ENCODE measurements at regions not wholly inside any gene's neighbourhood (a gene's known extent, or its start where the extent isn't known, plus 50 kb on each side); places are given as distances from the start of the nearest gene placed in this dataset.

- FAIRE-seq, result no peak
Measured at GRCh38 chr4:66842724-66843088, 702.6 kb downstream of the CENPC start.

GRCh38 chr4:66842026-66842723, 703.1 kb downstream of the CENPC start:
- Histone ChIP-seq H3K9ac (ENCODE audit: insufficient read depth, low read depth, low read length) (no peak overlapping the region), H3K4me3 (replicated peaks in 1 of 3; ENCODE audit: insufficient read depth in 1 of 3, low read depth in 2 of 3, low read length in 3 of 3) (no peak overlapping the region), H3K27me3 (ENCODE audit: control insufficient read depth in 1 of 2, insufficient read depth in 2 of 2, low read length in 2 of 2) (no peaks in the 10 kb centered on the region), H2AFZ (ENCODE audit: low read length) (no peak overlapping the region), H3K36me3 (replicated peaks in 1 of 2; ENCODE audit: control insufficient read depth in 1 of 2, insufficient read depth in 2 of 2, low read length in 2 of 2) (no peaks in the 10 kb centered on the region), H4K20me1 (ENCODE audit: insufficient read depth, low read length) (no peaks in the 10 kb centered on the region), H3K79me2 (ENCODE audit: insufficient read depth, low read length) (no peaks in the 10 kb centered on the region), H3K4me2 (ENCODE audit: low read depth, low read length) (no peak overlapping the region), H3K27ac (ENCODE audit: extremely low read length, insufficient read depth, low read length) (no peak overlapping the region), H3K9me3 (ENCODE audit: low read length) (no peaks in the 10 kb centered on the region), H3K4me1 (ENCODE audit: insufficient read depth, low read length) (no peaks in the 10 kb centered on the region)
- CTCF ChIA-PET (ENCODE audit: low intra/inter-chr PET ratio, low total read pairs), result no interaction called here
- in situ Hi-C loops (cut with HindIII; ENCODE audit: extremely low pct_ligation_motif_present, low pct_unique_long_range_greater_than_20kb), result no loop called here
- BruUV-seq (replicated peaks), result no TSS peak
- FAIRE-seq, result no peak
- intact Hi-C loops (cut with micrococcal nuclease; ENCODE audit: unreplicated experiment), result no loop called here
- no peak for ATAC-seq
- 12% methylated on average over 4 of the region's 4 CpGs for WGBS (ENCODE audit: low lambda C conversion rate)
- POLR2A ChIA-PET, result no interaction called here
- no peak for DNase-seq (ENCODE audit: low spot score)
- TF ChIP-seq ZNF878 (CRISPR knock-in tag; IDR thresholded peaks at IDR 0.05), result no peak
- no peak for TF ChIP-seq ZNF343 (CRISPR knock-in tag; IDR thresholded peaks at IDR 0.05)
- TF ChIP-seq TCF7 (IDR thresholded peaks at IDR 0.05; ENCODE audit: low read depth), result no peak
- TF ChIP-seq GPN1 (CRISPR knock-in tag; IDR thresholded peaks at IDR 0.05; ENCODE audit: borderline replicate concordance), result no peak
- no peak for TF ChIP-seq CHD4 (IDR thresholded peaks at IDR 0.05; ENCODE audit: borderline replicate concordance, low read length)
- TF ChIP-seq CBX5 (CRISPR knock-in tag; IDR thresholded peaks at IDR 0.05; ENCODE audit: borderline replicate concordance), result no peak
- TF ChIP-seq SNRNP70 (IDR thresholded peaks at IDR 0.05; ENCODE audit: low read depth, low read length), result no peak
- no peak for TF ChIP-seq HOXA7 (CRISPR knock-in tag; IDR thresholded peaks at IDR 0.05)
- no peak for TF ChIP-seq ZNF563 (CRISPR knock-in tag; IDR thresholded peaks at IDR 0.05)
- TF ChIP-seq ZNF781 (CRISPR knock-in tag; IDR thresholded peaks at IDR 0.05; ENCODE audit: borderline replicate concordance, not compliant biosample characterization), result no peak
- TF ChIP-seq BCL6 (CRISPR knock-in tag; IDR thresholded peaks at IDR 0.05), result no peak
- no peak for TF ChIP-seq HHEX (CRISPR knock-in tag; IDR thresholded peaks at IDR 0.05)
- no peak for TF ChIP-seq CENPT (CRISPR knock-in tag; IDR thresholded peaks at IDR 0.05; ENCODE audit: low read depth)
- no peak for TF ChIP-seq TCF7L2 (IDR thresholded peaks at IDR 0.05; ENCODE audit: low read depth, low read length)
- no peak for TF ChIP-seq ZBTB38 (CRISPR knock-in tag; IDR thresholded peaks at IDR 0.05)

More at GRCh38 chr4:66842724-66843088, 702.6 kb downstream of the CENPC start:
- no peak for ATAC-seq
- no peaks in the 10 kb centered on the region for H3K36me3 ChIP-seq (replicated peaks in 1 of 2; ENCODE audit: control insufficient read depth in 1 of 2, insufficient read depth in 2 of 2, low read length in 2 of 2)
- intact Hi-C loops (cut with micrococcal nuclease; ENCODE audit: unreplicated experiment), result no loop called here
- no peak overlapping the region for H3K4me2 ChIP-seq (ENCODE audit: low read depth, low read length)
- WGBS (ENCODE audit: low lambda C conversion rate), result 0% methylated on average over 1 of the region's 1 CpG
- no peaks in the 10 kb centered on the region for H3K27me3 ChIP-seq (ENCODE audit: control insufficient read depth in 1 of 2, insufficient read depth in 2 of 2, low read length in 2 of 2)
- no peak for DNase-seq (ENCODE audit: low spot score)
- in situ Hi-C loops (cut with HindIII; ENCODE audit: extremely low pct_ligation_motif_present, low pct_unique_long_range_greater_than_20kb), result no loop called here
- no TSS peak for BruUV-seq (replicated peaks)
- no peaks in the 10 kb centered on the region for H4K20me1 ChIP-seq (ENCODE audit: insufficient read depth, low read length)
- H3K4me3 ChIP-seq (replicated peaks in 1 of 3; ENCODE audit: insufficient read depth in 1 of 3, low read depth in 2 of 3, low read length in 3 of 3), result no peak overlapping the region
- no peaks in the 10 kb centered on the region for H3K4me1 ChIP-seq (ENCODE audit: insufficient read depth, low read length)
- H3K27ac ChIP-seq (ENCODE audit: extremely low read length, insufficient read depth, low read length), result no peak overlapping the region
- POLR2A ChIA-PET, result no interaction called here
- TF ChIP-seq ZFP36 (IDR thresholded peaks at IDR 0.05; ENCODE audit: borderline replicate concordance, low read depth, low read length, partially characterized antibody), result no peak
- TF ChIP-seq ARNT2 (CRISPR knock-in tag; IDR thresholded peaks at IDR 0.05; ENCODE audit: low read depth), result no peak
- no peak for TF ChIP-seq EZH2 (conservative IDR thresholded peaks at IDR 0.05; ENCODE audit: low read depth, low read length)
- TF ChIP-seq SCMH1 (CRISPR knock-in tag; IDR thresholded peaks at IDR 0.05; ENCODE audit: borderline replicate concordance), result no peak
- no peak for TF ChIP-seq HOXA3 (CRISPR knock-in tag; IDR thresholded peaks at IDR 0.05)
- no peak for TF ChIP-seq CSRNP1 (CRISPR knock-in tag; IDR thresholded peaks at IDR 0.05)
- H2AFZ ChIP-seq (ENCODE audit: low read length), result no peak overlapping the region
- no peaks in the 10 kb centered on the region for H3K79me2 ChIP-seq (ENCODE audit: insufficient read depth, low read length)
- CTCF ChIA-PET (ENCODE audit: low intra/inter-chr PET ratio, low total read pairs), result no interaction called here
- H3K9me3 ChIP-seq (ENCODE audit: low read length), result no peaks in the 10 kb centered on the region
- no peak overlapping the region for H3K9ac ChIP-seq (ENCODE audit: insufficient read depth, low read depth, low read length)

Data from HepG2 (cell line).